HepG2 (cell line): ENCODE measurements at regions not wholly inside any gene's neighbourhood (a gene's known extent, or its start where the extent isn't known, plus 50 kb on each side); places are given as distances from the start of the nearest gene placed in this dataset.

Experiments used
- ATAC-seq: fragments of 200-7000 bp; cut with Tn5 transposase; 3 replicates; pipeline ENCODE4 v1.9.1; 2020; ENCODE audit warnings: mild to moderate bottlenecking, moderate library complexity
- BruUV-seq: library from RNA; stranded (reverse); fragments of 400-500 nt; replicated peaks from 2 replicates; lab custom pipeline; 2021; lab: Mats Ljungman, UMichigan
- CTCF ChIA-PET: fragments of 300-600 bp; formaldehyde crosslinking; extraction: SDS; loops from one replicate; lab custom pipeline; 2021; ENCODE audit warnings: low total read pairs, inconsistent platforms, low intra/inter-chr PET ratio; lab: Yijun Ruan, JAX
- POLR2A ChIA-PET: fragments of 350-600 bp; sonication (Branson Sonifier 250); formaldehyde crosslinking; loops from one replicate; lab custom pipeline; 2020; ENCODE audit warnings: antibody characterized with exemption, inconsistent platforms; lab: Yijun Ruan, JAX
- DNase-seq: peaks from one replicate; pipeline ENCODE4 v3.0.0-alpha.2; 2015; ENCODE audit warnings: low spot score
- FAIRE-seq: peaks from 3 replicates; lab custom pipeline; 2011; peaks lifted over from hg19 to GRCh38; lab: Jason Lieb, UNC
- H2AFZ ChIP-seq: one replicate; pipeline ENCODE4 v1.6.1; 2011; ENCODE audit warnings: low read length, inconsistent platforms
- H3K27ac ChIP-seq: fragments of 300-600 bp; 3 replicates; pipeline ENCODE4 v1.8.0; 2011; ENCODE audit warnings: mixed run types, mild to moderate bottlenecking, mixed read lengths, low read length, inconsistent platforms; ENCODE audit not compliant: insufficient read depth; ENCODE audit errors: extremely low read length
- H3K27me3 ChIP-seq, 2 experiments: fragments of 200-600 bp in 1 of 2; 2 replicates in 1 of 2; 3 replicates in 1 of 2; pipeline versions ENCODE4 v1.6.0 to v1.8.0; 2011; ENCODE audit warnings: low read length in 2 of 2, mild to moderate bottlenecking in 2 of 2, moderate library complexity in 2 of 2, inconsistent platforms in 1 of 2; ENCODE audit not compliant: insufficient read depth in 2 of 2, control insufficient read depth in 1 of 2
- H3K36me3 ChIP-seq, 2 experiments: fragments of 200-600 bp in 1 of 2; replicated peaks in 1 of 2; 2 replicates in 1 of 2; 3 replicates in 1 of 2; pipeline versions ENCODE4 v1.5.1 to v1.8.0; 2011; ENCODE audit warnings: low read length in 2 of 2, inconsistent platforms in 1 of 2; ENCODE audit not compliant: insufficient read depth in 2 of 2, control insufficient read depth in 1 of 2
- H3K4me1 ChIP-seq: 2 replicates; pipeline ENCODE4 v1.5.1; 2012; ENCODE audit warnings: low read length, inconsistent platforms; ENCODE audit not compliant: insufficient read depth
- H3K4me2 ChIP-seq: 2 replicates; pipeline ENCODE4 v1.6.0; 2011; ENCODE audit warnings: low read depth, low read length, inconsistent platforms
- H3K4me3 ChIP-seq, 3 experiments: fragments of 200-600 bp in 1 of 3; sonication (generic), shearing (Covaris generic) in 1 of 3; replicated peaks in 1 of 3; 2 replicates each; pipeline ENCODE4 v1.5.1; 2011 to 2016; ENCODE audit warnings: low read length in 3 of 3, inconsistent platforms in 2 of 3, low read depth in 2 of 3, mild to moderate bottlenecking in 2 of 3, control low read depth in 1 of 3, mixed read lengths in 1 of 3; ENCODE audit not compliant: insufficient read depth in 1 of 3
- H3K79me2 ChIP-seq: one replicate; pipeline ENCODE4 v1.6.1; 2011; ENCODE audit warnings: low read length, inconsistent platforms; ENCODE audit not compliant: insufficient read depth
- H3K9ac ChIP-seq: 2 replicates; pipeline ENCODE4 v1.6.0; 2011; ENCODE audit warnings: mild to moderate bottlenecking, low read depth, low read length, inconsistent platforms; ENCODE audit not compliant: insufficient read depth
- H3K9me3 ChIP-seq: 2 replicates; pipeline ENCODE4 v1.5.1; 2012; ENCODE audit warnings: mild to moderate bottlenecking, low read length
- H4K20me1 ChIP-seq: 2 replicates; pipeline ENCODE4 v1.6.0; 2011; ENCODE audit warnings: inconsistent platforms, mild to moderate bottlenecking, low read length, moderate library complexity; ENCODE audit not compliant: insufficient read depth
- CC2D1A ChIP-seq: sonication (generic); formaldehyde crosslinking; IDR thresholded peaks from 2 replicates; pipeline ENCODE4 v1.8.1; 2023; ENCODE audit warnings: mild to moderate bottlenecking, missing genetic modification reagents
- JUNB ChIP-seq: sonication (generic); formaldehyde crosslinking; IDR thresholded peaks from 2 replicates; pipeline ENCODE4 v1.8.0; 2022; ENCODE audit warnings: missing genetic modification reagents, mild to moderate bottlenecking, borderline replicate concordance
- TBP ChIP-seq: sonication (generic); formaldehyde crosslinking; IDR thresholded peaks from 2 replicates; pipeline ENCODE4 v1.5.0; 2020; ENCODE audit warnings: missing genetic modification reagents
- ZMYM3 ChIP-seq: sonication (generic); formaldehyde crosslinking; IDR thresholded peaks from 2 replicates; pipeline ENCODE4 v1.5.1; 2020; ENCODE audit warnings: mild to moderate bottlenecking, missing genetic modification reagents
- ZNF510 ChIP-seq: sonication (generic); formaldehyde crosslinking; IDR thresholded peaks from 2 replicates; pipeline ENCODE4 v1.4.0; 2020; ENCODE audit warnings: low read depth, mild to moderate bottlenecking, missing genetic modification reagents
- ZNF543 ChIP-seq: sonication (generic); formaldehyde crosslinking; IDR thresholded peaks from 2 replicates; pipeline ENCODE4 v1.4.0; 2020; ENCODE audit warnings: mild to moderate bottlenecking, missing genetic modification reagents
- ZNF580 ChIP-seq: IDR thresholded peaks from 2 replicates; pipeline ENCODE4 v1.6.1; 2016; ENCODE audit warnings: low read depth, borderline replicate concordance
- ZNF768 ChIP-seq: sonication (generic); formaldehyde crosslinking; IDR thresholded peaks from 2 replicates; pipeline ENCODE4 v1.4.0; 2020; ENCODE audit warnings: missing genetic modification reagents
- ZNF83 ChIP-seq: sonication (generic); formaldehyde crosslinking; IDR thresholded peaks from 2 replicates; pipeline ENCODE4 v1.4.0; 2020; ENCODE audit warnings: missing genetic modification reagents, mild to moderate bottlenecking, borderline replicate concordance
- WGBS: methylation state at CpG from one replicate; pipeline ENCODE4 v1.1.6; 2017; ENCODE audit warnings: low lambda C conversion rate; 5-methylcytosine and 5-hydroxymethylcytosine counted together
- in situ Hi-C: cut with HindIII; loops from 2 replicates; pipeline ENCODE4 v1.10.0; 2017; ENCODE audit warnings: low pct_unique_long_range_greater_than_20kb; ENCODE audit not compliant: extremely low pct_ligation_motif_present
- intact Hi-C: fragments of 100-400 bp; cut with micrococcal nuclease; formaldehyde crosslinking; loops from one replicate; pipeline ENCODE4 v1.10.0; 2022; ENCODE audit not compliant: unreplicated experiment

- intact Hi-C loops (no loop called here), in situ Hi-C loops (no loop called here)
- peaks cover 46% of the 10 kb centered on the region for H3K4me1 ChIP-seq
- no peaks in the 10 kb centered on the region for H3K79me2 ChIP-seq
- TF ChIP-seq ZNF510 (CRISPR knock-in tag): no peak
- no peak for TF ChIP-seq ZNF83 (CRISPR knock-in tag)
- TF ChIP-seq TBP: no peak
- TF ChIP-seq ZMYM3 (CRISPR knock-in tag): peak; percentile 60; the same call in 1 of the 2 replicates
- peak; percentile 90 for TF ChIP-seq ZNF768 (CRISPR knock-in tag)
- TF ChIP-seq CC2D1A (CRISPR knock-in tag): no peak
- TF ChIP-seq ZNF543 (CRISPR knock-in tag): 0 out of 2 replicates have a peak, but pooled peaks have one; percentile 7
- TF ChIP-seq ZNF580 (CRISPR knock-in tag): no peak
- no peak for TF ChIP-seq JUNB (CRISPR knock-in tag)
- ChIA-PET CTCF (no interaction called here), POLR2A (interaction anchor here (1.0 to 1.4 kb wide), 2 partner anchors 11 to 87 kb away, joined by 4 to 5 read pairs; no protein-coding TSS in a partner anchor)
- H3K27me3 ChIP-seq: no peaks in the 10 kb centered on the region
- no peak for FAIRE-seq
- no peaks in the 10 kb centered on the region for H4K20me1 ChIP-seq
- H2AFZ ChIP-seq: no peak overlapping the region
- no peak overlapping the region for H3K4me3 ChIP-seq
- no peak overlapping the region for H3K4me2 ChIP-seq
- H3K36me3 ChIP-seq: no peaks in the 10 kb centered on the region
- 83% methylated on average over 7 of the region's 7 CpGs for WGBS
- H3K9ac ChIP-seq: no peak overlapping the region
- ATAC-seq: no peak
- no peak for DNase-seq
- BruUV-seq: no TSS peak
- no peak overlapping the region for H3K27ac ChIP-seq
- no peaks in the 10 kb centered on the region for H3K9me3 ChIP-seq
Measured at GRCh38 chr16:50451951-50452508, 83.2 kb upstream of the BRD7 start.
